ENCODE measurements at regions not wholly inside any gene's neighbourhood (a gene's known extent, or its start where the extent isn't known, plus 50 kb on each side); places are given as distances from the start of the nearest gene placed in this dataset.

DNA sequence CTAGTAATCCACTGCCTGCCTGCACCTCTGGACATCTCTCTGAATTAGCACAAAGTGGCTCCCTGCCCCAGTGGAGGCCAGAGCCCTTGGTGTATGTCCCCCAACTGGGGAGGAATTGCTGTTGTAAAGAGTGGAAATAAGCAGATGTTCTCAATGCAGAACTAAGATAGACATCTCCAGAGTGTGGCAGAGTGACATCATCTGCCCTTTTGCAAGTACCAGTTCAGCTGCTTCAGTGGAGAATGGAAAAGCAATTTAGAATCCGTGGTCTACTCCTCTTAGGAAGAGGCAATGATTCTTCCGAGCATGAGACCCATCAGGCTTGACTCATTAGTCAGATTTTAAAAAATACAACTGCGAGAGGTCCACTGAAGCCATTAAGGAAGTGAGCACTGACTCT, 1512.0 kb upstream of the GOT2 start:
- 86% methylated on average over 3 of the region's 3 CpGs for WGBS
- Histone ChIP-seq H3K36me3 (no peaks in the 10 kb centered on the region), H3K27me3 (replicated peaks; ENCODE audit: insufficient read depth) (no peaks in the 10 kb centered on the region), H3K9me3 (no peaks in the 10 kb centered on the region), H3K4me1 (replicated peaks) (no peaks in the 10 kb centered on the region), H3K27ac (no peak overlapping the region), H3K4me3 (no peak overlapping the region)
- TF ChIP-seq POLR2A (IDR thresholded peaks at IDR 0.05), result no peak
- DNase-seq (ENCODE audit: low spot score), result no peak
- intact Hi-C loops (cut with DNase I), result no loop called here

DNA sequence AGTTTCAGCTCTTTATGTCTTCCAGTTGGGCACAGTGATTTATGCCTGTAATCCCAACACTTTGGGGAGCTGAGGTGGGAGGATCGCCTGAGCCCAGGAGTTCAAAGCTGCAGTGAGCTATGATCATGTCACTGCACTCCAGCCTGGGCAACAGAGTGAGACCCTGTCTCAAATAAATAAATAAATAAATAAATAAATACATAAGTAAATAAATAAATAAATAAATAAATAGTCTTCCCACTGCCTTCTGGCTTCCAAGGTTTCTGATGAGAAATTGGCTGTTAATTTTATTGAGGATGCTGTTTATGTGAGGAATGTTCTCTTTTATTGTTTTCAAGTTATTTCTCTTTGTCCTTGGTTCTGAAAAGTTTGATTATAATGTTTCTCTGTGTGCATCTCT, 1507.6 kb upstream of the GOT2 start:
- TF ChIP-seq, protein P1, sequence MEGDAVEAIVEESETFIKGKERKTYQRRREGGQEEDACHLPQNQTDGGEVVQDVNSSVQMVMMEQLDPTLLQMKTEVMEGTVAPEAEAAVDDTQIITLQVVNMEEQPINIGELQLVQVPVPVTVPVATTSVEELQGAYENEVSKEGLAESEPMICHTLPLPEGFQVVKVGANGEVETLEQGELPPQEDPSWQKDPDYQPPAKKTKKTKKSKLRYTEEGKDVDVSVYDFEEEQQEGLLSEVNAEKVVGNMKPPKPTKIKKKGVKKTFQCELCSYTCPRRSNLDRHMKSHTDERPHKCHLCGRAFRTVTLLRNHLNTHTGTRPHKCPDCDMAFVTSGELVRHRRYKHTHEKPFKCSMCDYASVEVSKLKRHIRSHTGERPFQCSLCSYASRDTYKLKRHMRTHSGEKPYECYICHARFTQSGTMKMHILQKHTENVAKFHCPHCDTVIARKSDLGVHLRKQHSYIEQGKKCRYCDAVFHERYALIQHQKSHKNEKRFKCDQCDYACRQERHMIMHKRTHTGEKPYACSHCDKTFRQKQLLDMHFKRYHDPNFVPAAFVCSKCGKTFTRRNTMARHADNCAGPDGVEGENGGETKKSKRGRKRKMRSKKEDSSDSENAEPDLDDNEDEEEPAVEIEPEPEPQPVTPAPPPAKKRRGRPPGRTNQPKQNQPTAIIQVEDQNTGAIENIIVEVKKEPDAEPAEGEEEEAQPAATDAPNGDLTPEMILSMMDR (IDR thresholded peaks at IDR 0.05), result no peak
- TF ChIP-seq POLR2A (IDR thresholded peaks at IDR 0.05) (no peak), POLR2AphosphoS5 (IDR thresholded peaks at IDR 0.05) (no peak)
- intact Hi-C loops (cut with DNase I), result no loop called here
- 86% methylated on average over 1 of the region's 1 CpG for WGBS
- Histone ChIP-seq H3K36me3 (no peaks in the 10 kb centered on the region), H3K4me3 (no peak overlapping the region), H3K27ac (no peak overlapping the region), H3K27me3 (replicated peaks; ENCODE audit: insufficient read depth) (no peaks in the 10 kb centered on the region), H3K4me1 (replicated peaks) (no peaks in the 10 kb centered on the region), H3K9me3 (no peaks in the 10 kb centered on the region)
- DNase-seq (ENCODE audit: low spot score), result no peak

DNA sequence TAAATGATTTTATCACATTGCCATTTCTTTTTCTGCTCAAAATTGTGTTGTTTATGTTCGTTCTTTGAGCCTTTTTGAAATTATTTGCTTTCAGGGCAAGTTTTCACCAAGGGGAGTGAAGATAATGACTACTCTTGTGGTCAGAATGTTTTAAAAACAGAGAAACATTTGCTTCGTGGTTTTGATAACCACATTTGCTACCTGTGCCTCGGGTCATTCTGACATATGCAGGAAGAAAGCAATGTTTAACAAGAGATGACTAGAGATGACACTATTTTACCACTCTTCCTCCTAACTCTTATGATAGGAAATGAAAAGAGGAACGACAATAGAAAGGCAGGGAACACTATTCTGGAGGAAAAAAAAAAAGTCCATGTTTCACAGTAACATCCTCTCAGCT, 1496.5 kb upstream of the GOT2 start:
- no peaks in the 10 kb centered on the region for H3K4me1 ChIP-seq (replicated peaks)
- intact Hi-C loops (cut with DNase I), result no loop called here
- no peak for TF ChIP-seq POLR2A (IDR thresholded peaks at IDR 0.05)
- TF ChIP-seq, protein P1 (IDR thresholded peaks at IDR 0.05), result no peak
- TF ChIP-seq POLR2AphosphoS5 (IDR thresholded peaks at IDR 0.05), result no peak
- no peak overlapping the region for H3K27ac ChIP-seq
- H3K27me3 ChIP-seq (replicated peaks; ENCODE audit: insufficient read depth), result no peaks in the 10 kb centered on the region
- WGBS, result 36% methylated on average over 4 of the region's 4 CpGs
- H3K9me3 ChIP-seq, result no peaks in the 10 kb centered on the region
- no peak for DNase-seq (ENCODE audit: low spot score)
- no peak overlapping the region for H3K4me3 ChIP-seq
- no peaks in the 10 kb centered on the region for H3K36me3 ChIP-seq

DNA sequence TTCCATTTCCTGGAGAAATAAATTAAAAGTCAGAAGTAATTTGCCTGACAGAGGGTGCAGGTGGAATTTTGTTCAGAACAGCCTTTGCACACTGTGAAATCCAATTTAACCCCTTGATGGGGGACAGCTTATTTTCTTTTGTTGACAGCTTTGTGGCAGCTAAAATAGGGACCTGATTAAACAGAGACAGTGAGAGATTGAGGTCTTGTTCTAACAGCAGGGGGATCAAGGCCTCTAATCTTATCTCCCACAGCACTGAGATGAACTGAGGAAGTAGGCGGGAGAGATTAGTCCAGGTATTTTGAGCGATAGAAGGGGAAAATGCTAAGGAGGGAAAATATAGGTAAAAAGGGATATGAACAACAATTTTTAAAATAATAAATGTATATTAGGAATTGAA, 1491.4 kb upstream of the GOT2 start:
- WGBS, result 66% methylated on average over 2 of the region's 2 CpGs
- Histone ChIP-seq H3K27me3 (replicated peaks; ENCODE audit: insufficient read depth) (no peaks in the 10 kb centered on the region), H3K4me1 (replicated peaks) (no peaks in the 10 kb centered on the region), H3K36me3 (no peaks in the 10 kb centered on the region), H3K27ac (no peak overlapping the region), H3K4me3 (no peak overlapping the region), H3K9me3 (no peaks in the 10 kb centered on the region)
- intact Hi-C loops (cut with DNase I), result no loop called here
- DNase-seq (ENCODE audit: low spot score), result no peak
- TF ChIP-seq, protein P1 (IDR thresholded peaks at IDR 0.05), result no peak
- TF ChIP-seq POLR2AphosphoS5 (IDR thresholded peaks at IDR 0.05) (no peak), POLR2A (IDR thresholded peaks at IDR 0.05) (no peak)

DNA sequence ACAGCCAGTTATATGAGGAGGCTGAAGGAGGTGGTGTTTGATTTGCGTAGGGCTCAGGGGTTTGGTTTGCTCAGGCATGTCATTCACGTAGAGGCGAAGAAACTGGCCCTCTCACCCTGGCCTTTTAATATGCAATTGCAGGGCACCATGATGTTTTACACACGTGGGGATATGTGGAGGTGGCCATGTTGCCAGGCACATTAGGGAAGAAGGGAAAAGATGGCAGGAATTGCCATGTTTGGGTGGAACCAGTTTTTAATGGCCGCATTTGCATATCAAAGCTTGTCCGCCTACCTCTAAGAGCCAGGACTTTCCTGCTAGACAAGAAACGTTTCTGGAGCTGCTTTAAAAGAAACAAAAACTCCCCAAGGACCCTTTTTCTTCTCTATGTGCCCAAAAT, 1483.7 kb upstream of the GOT2 start:
- Histone ChIP-seq H3K4me3 (no peak overlapping the region), H3K27ac (no peak overlapping the region), H3K27me3 (replicated peaks; ENCODE audit: insufficient read depth) (no peaks in the 10 kb centered on the region), H3K9me3 (no peaks in the 10 kb centered on the region), H3K4me1 (replicated peaks) (no peaks in the 10 kb centered on the region), H3K36me3 (no peaks in the 10 kb centered on the region)
- 58% methylated on average over 7 of the region's 7 CpGs for WGBS
- DNase-seq (ENCODE audit: low spot score), result no peak
- TF ChIP-seq, protein P1 (IDR thresholded peaks at IDR 0.05), result no peak
- no peak for TF ChIP-seq POLR2A (IDR thresholded peaks at IDR 0.05)
- TF ChIP-seq POLR2AphosphoS5 (IDR thresholded peaks at IDR 0.05), result no peak
- intact Hi-C loops (cut with DNase I), result no loop called here

All from prostate gland (tissue), 2 donors.